HEK293T (cell line): ENCODE measurements at regions not wholly inside any gene's neighbourhood (a gene's known extent, or its start where the extent isn't known, plus 50 kb on each side); places are given as distances from the start of the nearest gene placed in this dataset.

Experiments used
- CTCF ChIA-PET: fragments of 350-600 bp; formaldehyde crosslinking; extraction: SDS; loops from one replicate; lab custom pipeline; 2021; ENCODE audit warnings: antibody characterized with exemption, inconsistent platforms; lab: Yijun Ruan, JAX
- POLR2A ChIA-PET: fragments of 350-600 bp; formaldehyde crosslinking; extraction: SDS; loops from one replicate; lab custom pipeline; 2020; ENCODE audit warnings: antibody characterized with exemption, inconsistent platforms; lab: Yijun Ruan, JAX
- DNase-seq: peaks from one replicate; pipeline ENCODE4 v3.0.0; 2012; ENCODE audit warnings: mixed read lengths; ENCODE audit errors: extremely low spot score
- ARNT ChIP-seq: fragments of 450-650 bp; IDR thresholded peaks from 2 replicates; pipeline ENCODE4 v1.6.1; 2017; ENCODE audit warnings: mild to moderate bottlenecking
- BHLHE40 ChIP-seq: fragments of 450-650 bp; IDR thresholded peaks from 2 replicates; pipeline ENCODE4 v1.6.1; 2016; ENCODE audit warnings: mild to moderate bottlenecking, moderate library complexity, borderline replicate concordance
- CTBP1 ChIP-seq: fragments of 450-650 bp; IDR thresholded peaks from 2 replicates; pipeline ENCODE4 v1.6.1; 2016; ENCODE audit warnings: borderline replicate concordance
- ELF4 ChIP-seq: fragments of 450-650 bp; IDR thresholded peaks from 2 replicates; pipeline ENCODE4 v1.6.1; 2017; ENCODE audit warnings: antibody characterized with exemption
- FOXA1 ChIP-seq: fragments of 450-650 bp; IDR thresholded peaks from 2 replicates; pipeline ENCODE4 v1.6.1; 2016; ENCODE audit warnings: mild to moderate bottlenecking
- FOXK2 ChIP-seq: fragments of 450-650 bp; IDR thresholded peaks from 2 replicates; pipeline ENCODE4 v1.6.1; 2016; ENCODE audit warnings: mild to moderate bottlenecking
- FOXM1 ChIP-seq: fragments of 450-650 bp; IDR thresholded peaks from 2 replicates; pipeline ENCODE4 v1.6.1; 2017; ENCODE audit warnings: mild to moderate bottlenecking, borderline replicate concordance
- HDGF ChIP-seq: fragments of 450-650 bp; IDR thresholded peaks from 2 replicates; pipeline ENCODE4 v1.6.1; 2017; ENCODE audit warnings: antibody characterized with exemption, borderline replicate concordance
- L3MBTL2 ChIP-seq: fragments of 450-650 bp; conservative IDR thresholded peaks from 2 replicates; pipeline ENCODE4 v1.6.1; 2016; ENCODE audit warnings: mild to moderate bottlenecking
- LEF1 ChIP-seq: fragments of 450-650 bp; IDR thresholded peaks from 2 replicates; pipeline ENCODE4 v1.6.1; 2017; ENCODE audit warnings: mild to moderate bottlenecking, borderline replicate concordance
- NFRKB ChIP-seq: fragments of 450-650 bp; IDR thresholded peaks from 2 replicates; pipeline ENCODE4 v1.6.1; 2016; ENCODE audit warnings: mild to moderate bottlenecking, moderate library complexity
- SP1 ChIP-seq: fragments of 450-650 bp; IDR thresholded peaks from 2 replicates; pipeline ENCODE4 v1.6.1; 2017
- SUZ12 ChIP-seq: fragments of 450-650 bp; IDR thresholded peaks from 2 replicates; pipeline ENCODE4 v1.6.1; 2016; ENCODE audit warnings: mild to moderate bottlenecking
- TARDBP ChIP-seq: fragments of 450-650 bp; IDR thresholded peaks from 2 replicates; pipeline ENCODE4 v1.6.1; 2016
- ZNF384 ChIP-seq: fragments of 450-650 bp; IDR thresholded peaks from 2 replicates; pipeline ENCODE4 v1.6.1; 2016
- TF ChIP-seq, protein P1 (sequence below): fragments of 450-650 bp; IDR thresholded peaks from 2 replicates; pipeline ENCODE4 v1.6.1; 2016

DNA sequence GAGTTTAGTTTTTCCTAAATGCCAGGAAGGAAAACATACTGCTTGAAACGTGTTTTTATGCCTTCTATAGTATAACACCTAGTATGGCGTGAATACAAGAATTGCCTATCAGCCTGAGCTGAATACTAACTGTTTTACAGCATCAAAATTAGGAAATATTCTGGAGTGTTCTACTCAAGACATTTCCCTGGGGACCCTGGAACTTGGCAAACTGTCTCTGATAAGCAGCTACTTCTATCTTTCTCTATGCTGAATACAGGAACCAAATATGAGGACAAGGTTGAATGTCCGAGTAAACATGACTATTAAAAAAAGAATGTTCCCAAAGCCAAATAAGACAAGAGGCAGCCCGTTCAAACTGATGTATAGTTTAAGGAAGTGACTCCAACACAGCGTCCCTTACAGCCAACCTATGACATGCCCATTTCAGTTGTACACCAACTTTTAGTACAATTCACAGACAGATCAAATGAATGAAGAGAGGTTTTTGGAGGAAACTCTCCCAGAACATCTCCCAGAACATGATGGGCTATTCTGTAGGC is 951.3 kb upstream of the ACVR2A start:
- POLR2A ChIA-PET: no interaction called here
- no peak for DNase-seq
- CTCF ChIA-PET: no interaction called here

DNA sequence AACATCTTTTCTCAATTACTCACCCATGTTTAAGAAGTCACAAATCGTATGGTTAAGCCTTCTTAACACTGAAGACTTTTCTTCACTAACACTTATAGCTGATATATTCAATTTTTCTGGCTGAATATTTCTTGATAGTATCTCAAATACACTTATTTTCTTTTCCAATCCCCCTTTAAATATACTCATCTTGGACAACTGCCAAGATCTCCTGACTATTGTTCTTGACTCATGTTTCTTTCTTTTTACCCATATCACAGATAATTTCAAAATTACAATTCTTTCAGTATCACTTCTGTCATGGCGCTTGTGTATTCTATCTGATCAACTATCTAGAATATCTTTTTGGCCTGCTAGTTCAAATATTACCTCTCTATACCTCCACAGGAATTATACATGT is 954.3 kb upstream of the ACVR2A start:
- ChIA-PET CTCF (no interaction called here), POLR2A (no interaction called here)
- no peak for TF ChIP-seq HDGF
- no peak for TF ChIP-seq NFRKB
- no peak for TF ChIP-seq LEF1
- TF ChIP-seq CTBP1: no peak
- TF ChIP-seq ARNT: no peak
- TF ChIP-seq FOXA1: no peak
- TF ChIP-seq, protein P1, sequence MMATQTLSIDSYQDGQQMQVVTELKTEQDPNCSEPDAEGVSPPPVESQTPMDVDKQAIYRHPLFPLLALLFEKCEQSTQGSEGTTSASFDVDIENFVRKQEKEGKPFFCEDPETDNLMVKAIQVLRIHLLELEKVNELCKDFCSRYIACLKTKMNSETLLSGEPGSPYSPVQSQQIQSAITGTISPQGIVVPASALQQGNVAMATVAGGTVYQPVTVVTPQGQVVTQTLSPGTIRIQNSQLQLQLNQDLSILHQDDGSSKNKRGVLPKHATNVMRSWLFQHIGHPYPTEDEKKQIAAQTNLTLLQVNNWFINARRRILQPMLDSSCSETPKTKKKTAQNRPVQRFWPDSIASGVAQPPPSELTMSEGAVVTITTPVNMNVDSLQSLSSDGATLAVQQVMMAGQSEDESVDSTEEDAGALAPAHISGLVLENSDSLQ: no peak
- no peak for TF ChIP-seq ZNF384
- TF ChIP-seq SP1: no peak
- no peak for TF ChIP-seq TARDBP
- DNase-seq: no peak

More for the DNA sequence above, 951.3 kb upstream of the ACVR2A start:
- no peak for TF ChIP-seq ZNF384
- TF ChIP-seq LEF1: no peak
- no peak for TF ChIP-seq NFRKB
- no peak for TF ChIP-seq BHLHE40
- TF ChIP-seq ELF4: no peak
- TF ChIP-seq SP1: no peak
- TF ChIP-seq FOXM1: no peak
- TF ChIP-seq L3MBTL2: no peak
- TF ChIP-seq SUZ12: no peak
- TF ChIP-seq CTBP1: no peak
- TF ChIP-seq FOXA1: no peak
- no peak for TF ChIP-seq ARNT
- TF ChIP-seq, protein P1: no peak
- TF ChIP-seq TARDBP: no peak
- TF ChIP-seq FOXK2: no peak
- TF ChIP-seq HDGF: no peak

- TF ChIP-seq CTBP1 (no peak), L3MBTL2 (no peak), FOXA1 (no peak), ZNF384 (no peak), HDGF (no peak)
- TF ChIP-seq, protein P1: no peak
- ChIA-PET POLR2A (no interaction called here), CTCF (no interaction called here)
- DNase-seq: no peak
Measured at GRCh38 chr2:146879882-146880281, 964.9 kb upstream of the ACVR2A start.

GRCh38 chr2:146874260-146874658 is 970.6 kb upstream of the ACVR2A start:
- CTCF ChIA-PET: no interaction called here
- POLR2A ChIA-PET: no interaction called here
- TF ChIP-seq LEF1 (no peak), CTBP1 (no peak), ELF4 (no peak), ZNF384 (no peak), L3MBTL2 (no peak), FOXA1 (no peak), HDGF (no peak), FOXM1 (no peak), NFRKB (no peak)
- no peak for DNase-seq

GRCh38 chr2:146873646-146874259 is 971.1 kb upstream of the ACVR2A start:
- POLR2A ChIA-PET: no interaction called here
- CTCF ChIA-PET: no interaction called here
- DNase-seq: no peak
- no peak for TF ChIP-seq ELF4
- TF ChIP-seq BHLHE40: no peak
- TF ChIP-seq FOXK2: no peak

GRCh38 chr2:146873056-146873455 is 971.8 kb upstream of the ACVR2A start:
- CTCF ChIA-PET: no interaction called here
- DNase-seq: no peak
- POLR2A ChIA-PET: no interaction called here
- TF ChIP-seq HDGF (no peak), LEF1 (no peak), TARDBP (no peak), ARNT (no peak), L3MBTL2 (no peak), SP1 (no peak), ELF4 (no peak), SUZ12 (no peak), BHLHE40 (no peak), NFRKB (no peak), FOXM1 (no peak), FOXA1 (no peak), CTBP1 (no peak), FOXK2 (no peak), ZNF384 (no peak)
- TF ChIP-seq, protein P1: no peak
